NCI-H748 treated with DMSO at 0.1 percent for 48 hours (cell line): ENCODE measurements at regions not wholly inside any gene's neighbourhood (a gene's known extent, or its start where the extent isn't known, plus 50 kb on each side); places are given as distances from the start of the nearest gene placed in this dataset.

Source experiments
- DNase-seq: peaks from one replicate; lab custom pipeline; 2025; lab: John Stamatoyannopoulos, UW

GRCh38 chr4:162350331-162350730 lies 186.5 kb upstream of the FSTL5 start:
- no peak for DNase-seq

GRCh38 chr4:162349395-162349794 lies 185.6 kb upstream of the FSTL5 start:
- no peak for DNase-seq

GRCh38 chr4:162347842-162348213 lies 184.0 kb upstream of the FSTL5 start:
- DNase-seq, result no peak

GRCh38 chr4:162347156-162347841 lies 183.5 kb upstream of the FSTL5 start:
- no peak for DNase-seq

- DNase-seq, result no peak
Measured at GRCh38 chr4:162343967-162344366, 180.2 kb upstream of the FSTL5 start.

DNA sequence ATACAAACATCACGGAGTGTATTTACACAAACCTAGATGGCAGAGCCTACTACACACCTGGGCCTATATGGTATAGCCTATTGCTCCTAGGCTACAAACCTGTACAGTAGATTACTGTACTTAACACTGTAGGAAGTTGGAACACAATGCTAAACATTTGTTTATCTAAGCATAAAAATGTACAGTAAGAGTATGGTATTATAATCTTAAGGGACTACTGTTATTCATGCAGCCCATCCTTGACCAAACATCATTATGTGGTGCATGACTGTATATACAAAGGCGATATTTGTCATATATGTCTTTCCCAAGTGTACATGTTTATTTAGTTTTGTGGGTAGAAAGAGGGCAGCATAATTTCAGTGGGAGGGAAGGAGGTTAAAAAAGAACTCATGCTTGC lies 177.7 kb upstream of the FSTL5 start:
- DNase-seq, result no peak

- no peak for DNase-seq
Measured at GRCh38 chr4:162323919-162324318, 160.1 kb upstream of the FSTL5 start.

- no peak for DNase-seq
Measured at GRCh38 chr4:162322054-162322453, 158.3 kb upstream of the FSTL5 start.

- no peak for DNase-seq
Measured at GRCh38 chr4:162285753-162286152, 122.0 kb upstream of the FSTL5 start.

DNA sequence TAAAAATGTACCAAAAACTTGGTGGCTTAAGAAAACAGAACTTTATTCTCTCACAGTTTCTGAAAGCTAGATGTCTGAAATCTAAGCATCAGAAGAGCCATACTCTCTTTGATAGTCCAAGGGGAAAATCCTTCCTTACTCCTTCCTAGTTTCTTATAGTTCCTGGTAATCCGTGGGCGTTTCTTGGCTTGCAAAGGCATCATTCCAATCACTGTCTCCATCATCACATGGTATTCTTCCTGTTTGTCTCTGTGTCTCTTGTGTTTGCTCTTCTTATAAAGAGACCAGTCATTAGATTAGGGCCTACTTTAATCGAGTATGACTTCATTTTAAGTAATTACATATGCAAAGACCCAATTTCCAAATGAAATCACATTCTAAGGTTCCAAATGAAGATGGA lies 118.9 kb upstream of the FSTL5 start:
- DNase-seq, result no peak

DNA sequence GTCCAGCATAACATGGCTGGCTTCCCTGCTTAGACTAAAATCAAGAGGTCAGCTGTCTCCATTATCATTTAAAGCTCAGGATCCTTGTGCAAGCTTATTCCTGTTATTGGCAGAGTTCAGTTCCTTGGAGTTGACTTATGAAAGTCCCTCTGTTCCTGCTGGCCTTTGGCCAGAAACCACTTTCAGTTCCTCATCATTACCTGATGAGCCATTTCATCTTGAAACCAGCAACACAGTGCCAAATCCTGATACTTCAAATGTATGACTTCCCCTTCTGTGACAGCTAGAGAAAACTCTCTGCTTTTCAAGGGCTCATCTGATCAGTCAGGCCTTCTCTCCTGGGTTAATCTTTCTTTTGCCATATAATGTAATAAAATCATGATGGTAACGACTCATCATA lies 110.6 kb upstream of the FSTL5 start:
- DNase-seq, result no peak

GRCh38 chr4:162272215-162272614 lies 108.4 kb upstream of the FSTL5 start:
- DNase-seq, result no peak

GRCh38 chr4:162268911-162269310 lies 105.1 kb upstream of the FSTL5 start:
- no peak for DNase-seq

- no peak for DNase-seq
Measured at GRCh38 chr4:162265802-162266201, 102.0 kb upstream of the FSTL5 start.

DNA sequence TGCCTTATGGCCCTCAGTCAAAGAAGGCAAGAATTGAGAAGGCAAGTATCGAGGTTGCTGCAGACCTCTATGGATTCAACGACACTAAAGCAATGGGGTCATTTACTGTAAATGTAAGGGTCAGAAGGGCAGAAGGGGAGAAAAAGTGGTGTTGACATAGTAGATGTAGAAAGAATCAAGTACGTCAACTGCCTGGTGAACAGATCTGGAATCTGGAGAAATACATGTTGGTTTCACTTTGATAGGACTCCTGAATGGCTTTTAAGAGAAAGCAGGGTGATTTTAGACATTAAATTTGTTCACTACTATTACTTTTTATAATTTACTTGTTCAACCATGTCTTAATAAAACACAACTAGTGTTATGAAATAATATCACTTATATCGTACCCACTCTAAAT lies 81.3 kb upstream of the FSTL5 start:
- no peak for DNase-seq

GRCh38 chr4:162241857-162242256 lies 78.1 kb upstream of the FSTL5 start:
- DNase-seq, result no peak

DNA sequence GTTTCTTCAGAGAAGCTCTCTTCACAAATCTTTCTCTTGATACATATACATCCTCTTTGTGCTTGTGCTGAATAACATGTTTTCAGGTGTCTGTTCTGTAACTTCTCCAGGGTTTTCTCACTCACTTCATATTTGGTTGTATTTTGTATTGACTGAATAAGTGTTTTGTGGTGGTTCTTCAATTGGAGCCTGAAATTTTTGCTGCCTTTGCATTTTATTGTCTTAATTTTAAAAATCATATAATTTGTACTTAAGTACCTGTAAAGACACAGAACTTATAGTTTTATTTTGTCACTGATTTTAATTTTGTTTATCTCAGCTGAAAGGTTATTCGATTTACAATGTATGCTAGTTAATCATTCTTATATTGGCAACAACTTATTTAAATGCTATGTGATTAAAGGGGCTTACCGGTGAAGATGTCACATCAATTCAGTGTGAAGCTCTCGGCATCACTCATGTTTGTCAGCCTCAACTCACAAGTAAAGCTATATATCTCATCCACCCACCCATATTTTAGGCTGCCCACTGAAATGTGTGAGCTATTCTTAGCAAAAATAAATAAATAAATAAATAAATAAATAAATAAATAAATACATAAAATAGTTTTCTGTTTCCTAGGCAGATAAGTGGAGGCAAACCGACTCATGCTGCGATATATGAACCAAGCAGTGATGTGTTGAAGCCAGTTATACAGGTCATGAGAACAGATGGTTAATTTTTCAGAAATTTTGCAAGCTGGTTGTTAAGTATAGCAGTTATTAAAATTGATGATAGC lies 76.4 kb upstream of the FSTL5 start:
- DNase-seq, result no peak

DNA sequence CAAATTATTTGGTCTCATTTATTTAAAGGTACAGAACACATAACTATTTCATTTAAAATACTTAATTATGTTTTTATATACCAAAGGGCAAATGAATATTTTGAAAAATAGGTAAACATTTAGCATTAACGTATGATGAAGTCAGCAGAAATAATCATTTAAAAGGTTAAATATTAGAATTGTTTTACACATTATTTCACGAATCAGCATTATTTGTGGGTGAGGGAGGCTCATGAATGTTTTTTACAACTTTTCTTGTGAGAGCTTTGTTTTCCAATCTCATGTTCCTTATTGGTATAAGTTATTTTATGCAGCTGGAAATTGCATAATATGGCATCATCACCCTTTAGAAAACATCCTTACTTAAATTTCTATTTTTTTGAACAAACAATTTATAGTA lies 73.9 kb upstream of the FSTL5 start:
- DNase-seq, result no peak

GRCh38 chr4:162234595-162234994 lies 70.8 kb upstream of the FSTL5 start:
- DNase-seq, result no peak

DNA sequence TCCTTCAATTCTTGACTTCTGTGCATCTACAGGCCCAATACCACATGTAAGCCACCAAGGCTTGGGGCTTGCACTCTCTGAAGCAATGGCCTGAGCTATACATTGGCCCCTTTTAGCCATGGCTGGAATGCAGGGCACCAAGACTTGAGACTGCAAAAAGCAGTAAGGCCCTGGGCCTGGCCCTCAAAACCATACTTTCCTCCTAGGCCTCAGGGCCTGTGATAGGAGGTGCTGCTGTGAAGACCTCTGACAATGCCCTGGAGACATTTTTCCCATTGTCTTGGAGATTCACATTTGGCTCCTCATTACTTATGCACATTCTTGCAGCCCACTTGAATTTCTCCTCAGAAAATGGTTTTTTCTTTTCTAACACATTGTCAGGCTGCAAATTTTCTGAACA lies 68.5 kb upstream of the FSTL5 start:
- no peak for DNase-seq

- no peak for DNase-seq
Measured at GRCh38 chr4:162229670-162230069, 65.9 kb upstream of the FSTL5 start.

- DNase-seq, result no peak
Measured at GRCh38 chr4:162221148-162221547, 57.3 kb upstream of the FSTL5 start.
